IMR-90 (cell line): ENCODE measurements at regions not wholly inside any gene's neighbourhood (a gene's known extent, or its start where the extent isn't known, plus 50 kb on each side); places are given as distances from the start of the nearest gene placed in this dataset.

Experiments used
- ATAC-seq: fragments of 200-7000 bp; cut with Tn5 transposase; 2 replicates; pipeline ENCODE4 v1.9.1; 2020; ENCODE audit warnings: low read depth, mild to moderate bottlenecking, moderate library complexity
- BruUV-seq: library from RNA; stranded (reverse); fragments of 400-500 nt; replicated peaks from 2 replicates; lab custom pipeline; 2021; lab: Mats Ljungman, UMichigan
- CTCF ChIA-PET: fragments of 300-600 bp; formaldehyde crosslinking; extraction: SDS; loops from one replicate; lab custom pipeline; 2021; ENCODE audit warnings: antibody characterized with exemption; lab: Yijun Ruan, JAX
- POLR2A ChIA-PET: fragments of 300-600 bp; sonication (Branson Sonifier 250); formaldehyde crosslinking; loops from one replicate; lab custom pipeline; 2022; ENCODE audit warnings: antibody characterized with exemption; ENCODE audit not compliant: unreplicated experiment; lab: Charles Lee
- DNase-seq: peaks from one replicate; pipeline ENCODE4 v3.0.0; 2013
- H2AFZ ChIP-seq: replicated peaks from 2 replicates; pipeline ENCODE3; 2013; ENCODE audit warnings: low read length, mild to moderate bottlenecking; ENCODE audit not compliant: poor library complexity
- H2AK5ac ChIP-seq: 2 replicates; pipeline ENCODE4 v1.6.1; 2013; ENCODE audit warnings: low read depth, low read length, inconsistent platforms
- H2AK9ac ChIP-seq: replicated peaks from 2 replicates; pipeline ENCODE3; 2013; ENCODE audit warnings: mild to moderate bottlenecking, low read depth, low read length, moderate library complexity; ENCODE audit not compliant: poor library complexity
- H2BK120ac ChIP-seq: 2 replicates; pipeline ENCODE4 v1.6.1; 2013; ENCODE audit warnings: low read depth, low read length, inconsistent platforms
- H2BK15ac ChIP-seq: 3 replicates; pipeline ENCODE4 v1.6.1; 2013; ENCODE audit warnings: low read depth, low read length, inconsistent platforms
- H2BK20ac ChIP-seq: 2 replicates; pipeline ENCODE4 v1.6.1; 2013; ENCODE audit warnings: low read depth, mild to moderate bottlenecking, inconsistent platforms, low read length, moderate library complexity
- H2BK5ac ChIP-seq: 2 replicates; pipeline ENCODE4 v1.6.1; 2013; ENCODE audit warnings: mild to moderate bottlenecking, low read depth, low read length, inconsistent platforms; ENCODE audit not compliant: poor library complexity, severe bottlenecking
- H3K14ac ChIP-seq: replicated peaks from 2 replicates; pipeline ENCODE4 v1.6.1; 2013; ENCODE audit warnings: low read depth, low read length, inconsistent platforms
- H3K18ac ChIP-seq: 2 replicates; pipeline ENCODE4 v1.6.1; 2013; ENCODE audit warnings: low read depth, low read length, control low read depth
- H3K23ac ChIP-seq: 2 replicates; pipeline ENCODE4 v1.6.1; 2013; ENCODE audit warnings: low read depth, low read length, inconsistent platforms
- H3K27ac ChIP-seq: 2 replicates; pipeline ENCODE4 v1.5.1; 2013; ENCODE audit warnings: mild to moderate bottlenecking, control low read depth, low read length; ENCODE audit not compliant: insufficient read depth
- H3K27me3 ChIP-seq: 2 replicates; pipeline ENCODE4 v1.6.1; 2013; ENCODE audit warnings: low read length; ENCODE audit not compliant: control insufficient read depth, insufficient read depth
- H3K36me3 ChIP-seq: 2 replicates; pipeline ENCODE4 v1.6.1; 2013; ENCODE audit warnings: low read length, mixed read lengths; ENCODE audit not compliant: control insufficient read depth, insufficient read depth
- H3K4ac ChIP-seq: 2 replicates; pipeline ENCODE4 v1.6.1; 2013; ENCODE audit warnings: low read depth, low read length, inconsistent platforms
- H3K4me1 ChIP-seq: 2 replicates; pipeline ENCODE4 v1.6.1; 2013; ENCODE audit warnings: low read length, mixed read lengths; ENCODE audit not compliant: control insufficient read depth, insufficient read depth
- H3K4me2 ChIP-seq: 2 replicates; pipeline ENCODE4 v1.6.1; 2013; ENCODE audit warnings: low read depth, mild to moderate bottlenecking, control low read depth, low read length, moderate library complexity
- H3K4me3 ChIP-seq: 2 replicates; pipeline ENCODE4 v1.5.1; 2013; ENCODE audit warnings: low read depth, mild to moderate bottlenecking, control low read depth, low read length, moderate library complexity; ENCODE audit not compliant: insufficient read depth
- H3K56ac ChIP-seq: 2 replicates; pipeline ENCODE4 v1.6.1; 2013; ENCODE audit warnings: low read length, inconsistent platforms; ENCODE audit not compliant: insufficient read depth; ENCODE audit errors: extremely low read depth
- H3K79me1 ChIP-seq, 2 experiments: 2 replicates each; pipeline ENCODE4 v1.6.1; 2013; ENCODE audit warnings: low read length in 2 of 2, inconsistent platforms in 1 of 2, low read depth in 1 of 2
- H3K9ac ChIP-seq: 2 replicates; pipeline ENCODE4 v1.6.1; 2013; ENCODE audit warnings: low read depth, low read length, control low read depth
- H3K9me1 ChIP-seq: 2 replicates; pipeline ENCODE4 v1.6.1; 2013; ENCODE audit warnings: low read length, inconsistent platforms; ENCODE audit not compliant: insufficient read depth
- H3K9me3 ChIP-seq: 2 replicates; pipeline ENCODE4 v1.6.1; 2013; ENCODE audit warnings: low read length; ENCODE audit not compliant: control insufficient read depth, insufficient read depth
- H4K20me1 ChIP-seq: 2 replicates; pipeline ENCODE4 v1.6.1; 2013; ENCODE audit warnings: low read length, inconsistent platforms; ENCODE audit not compliant: insufficient read depth
- H4K5ac ChIP-seq: 2 replicates; pipeline ENCODE4 v1.6.1; 2013; ENCODE audit warnings: mild to moderate bottlenecking, low read depth, low read length, control low read depth
- H4K8ac ChIP-seq, 2 experiments: 2 replicates each; pipeline ENCODE4 v1.6.1; 2013; ENCODE audit warnings: low read depth in 2 of 2, low read length in 2 of 2, control low read depth in 1 of 2, inconsistent platforms in 1 of 2
- H4K91ac ChIP-seq: 2 replicates; pipeline ENCODE4 v1.6.1; 2013; ENCODE audit warnings: low read depth, low read length, inconsistent platforms; ENCODE audit not compliant: insufficient read depth
- CEBPB ChIP-seq: IDR thresholded peaks from 2 replicates; pipeline ENCODE4 v1.6.1; 2012; ENCODE audit warnings: low read depth, low read length, improper control_type of control experiment
- CHD1 ChIP-seq: IDR thresholded peaks from 2 replicates; pipeline ENCODE4 v1.6.1; 2012; ENCODE audit warnings: low read depth, low read length, improper control_type of control experiment
- ELK1 ChIP-seq: fragments of 150-350 bp; IDR thresholded peaks from 2 replicates; pipeline ENCODE4 v1.6.1; 2016; ENCODE audit warnings: low read depth, mild to moderate bottlenecking, low read length, moderate library complexity, borderline replicate concordance
- FOS ChIP-seq: fragments of 150-350 bp; IDR thresholded peaks from 2 replicates; pipeline ENCODE4 v1.6.1; 2016; ENCODE audit warnings: low read depth, low read length
- MAFK ChIP-seq: IDR thresholded peaks from 2 replicates; pipeline ENCODE4 v1.6.1; 2012; ENCODE audit warnings: low read depth, low read length, improper control_type of control experiment
- MAZ ChIP-seq: IDR thresholded peaks from 2 replicates; pipeline ENCODE4 v1.6.1; 2012; ENCODE audit warnings: low read depth, mild to moderate bottlenecking, low read length, improper control_type of control experiment, moderate library complexity, borderline replicate concordance
- NFE2L2 ChIP-seq: fragments of 150-350 bp; IDR thresholded peaks from 2 replicates; pipeline ENCODE4 v1.6.1; 2016; ENCODE audit warnings: low read depth, mild to moderate bottlenecking, low read length
- POLR2A ChIP-seq: IDR thresholded peaks from 2 replicates; pipeline ENCODE4 v1.6.1; 2012; ENCODE audit warnings: mild to moderate bottlenecking, low read depth, low read length
- RCOR1 ChIP-seq: IDR thresholded peaks from 2 replicates; pipeline ENCODE4 v1.6.1; 2012; ENCODE audit warnings: mild to moderate bottlenecking, low read length, improper control_type of control experiment; ENCODE audit not compliant: insufficient replicate concordance
- RFX5 ChIP-seq: IDR thresholded peaks from 2 replicates; pipeline ENCODE4 v1.8.0; 2012; ENCODE audit warnings: low read depth, mild to moderate bottlenecking, low read length, moderate library complexity
- SMC3 ChIP-seq: fragments of 150-350 bp; IDR thresholded peaks from 2 replicates; pipeline ENCODE4 v1.6.1; 2016; ENCODE audit warnings: low read depth, mild to moderate bottlenecking, antibody characterized with exemption, low read length, moderate library complexity
- WGBS, 2 experiments: methylation state at CpG; one replicate each; pipeline versions ENCODE4 v1.1.5 to v1.1.7; 2013; ENCODE audit warnings: missing lambda C conversion rate in 2 of 2; ENCODE audit not compliant: insufficient read length in 1 of 2; ENCODE audit errors: extremely low coverage in 2 of 2; 5-methylcytosine and 5-hydroxymethylcytosine counted together
- dilution Hi-C: fragments of 300-500 bp; cut with HindIII; formaldehyde crosslinking; loops from one replicate; pipeline ENCODE4 v1.14.3; 2018; ENCODE audit warnings: low sequenced_read_pairs; ENCODE audit not compliant: unreplicated experiment
- in situ Hi-C: fragments of 300-500 bp; cut with MboI; formaldehyde crosslinking; loops from 3 replicates; pipeline ENCODE4 v1.14.3; 2019; ENCODE audit warnings: low sequenced_read_pairs, inconsistent platforms, mixed read lengths
- intact Hi-C: fragments of 100-400 bp; cut with micrococcal nuclease; formaldehyde crosslinking; loops from 2 replicates; pipeline ENCODE4 v1.10.0; 2022
- TF ChIP-seq, protein P1 (sequence below): fragments of 150-350 bp; IDR thresholded peaks from 2 replicates; pipeline ENCODE4 v1.6.1; 2017; ENCODE audit warnings: mild to moderate bottlenecking, antibody characterized with exemption, low read length, low read depth

DNA sequence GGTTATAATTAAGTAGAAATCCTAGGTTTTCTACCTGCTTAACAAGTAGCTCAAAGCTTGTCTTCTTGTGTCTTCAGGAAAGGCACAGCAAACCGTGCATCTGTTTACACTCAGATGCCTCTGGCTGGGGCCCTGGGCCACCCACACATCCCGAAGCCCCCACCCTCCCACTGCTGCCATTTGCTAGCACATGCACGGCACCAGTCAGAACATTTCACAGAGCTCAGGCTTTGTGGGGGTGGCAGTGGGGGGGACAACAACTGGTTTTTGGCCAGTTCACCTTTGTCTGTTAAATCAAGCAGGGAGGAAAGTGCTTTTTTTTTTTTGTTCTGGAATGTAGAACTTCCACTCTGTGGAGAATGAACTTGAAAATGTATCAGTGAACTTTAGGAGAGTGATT is 77.7 kb downstream of the LINC00237 start:
- no peak overlapping the region for H3K23ac ChIP-seq
- H3K9me3 ChIP-seq = no peaks in the 10 kb centered on the region
- in situ Hi-C loops = no loop called here
- no peak overlapping the region for H3K4me3 ChIP-seq
- no peak overlapping the region for H2AFZ ChIP-seq
- DNase-seq (no peak), ATAC-seq (no peak)
- no peaks in the 10 kb centered on the region for H3K27me3 ChIP-seq
- no peaks in the 10 kb centered on the region for H4K20me1 ChIP-seq
- intact Hi-C loops = no loop called here
- no peak overlapping the region for H2BK5ac ChIP-seq
- H2BK15ac ChIP-seq = no peak overlapping the region
- H2BK20ac ChIP-seq = no peak overlapping the region
- no peak overlapping the region for H3K9ac ChIP-seq
- no peaks in the 10 kb centered on the region for H3K79me1 ChIP-seq
- WGBS, 2 experiments = no CpG with 5 or more reads among the region's 3 CpGs
- no peak overlapping the region for H2BK120ac ChIP-seq
- H3K14ac ChIP-seq = no peak overlapping the region
- H3K4me1 ChIP-seq = no peaks in the 10 kb centered on the region
- H3K27ac ChIP-seq = no peak overlapping the region
- no peak overlapping the region for H3K18ac ChIP-seq
- H2AK5ac ChIP-seq = no peak overlapping the region
- TF ChIP-seq MAFK (no peak), CEBPB (no peak), NFE2L2 (no peak), RCOR1 (no peak), MAZ (no peak), POLR2A (no peak), ELK1 (no peak), CHD1 (no peak), SMC3 (no peak), RFX5 (no peak), FOS (no peak)
- TF ChIP-seq, protein P1, sequence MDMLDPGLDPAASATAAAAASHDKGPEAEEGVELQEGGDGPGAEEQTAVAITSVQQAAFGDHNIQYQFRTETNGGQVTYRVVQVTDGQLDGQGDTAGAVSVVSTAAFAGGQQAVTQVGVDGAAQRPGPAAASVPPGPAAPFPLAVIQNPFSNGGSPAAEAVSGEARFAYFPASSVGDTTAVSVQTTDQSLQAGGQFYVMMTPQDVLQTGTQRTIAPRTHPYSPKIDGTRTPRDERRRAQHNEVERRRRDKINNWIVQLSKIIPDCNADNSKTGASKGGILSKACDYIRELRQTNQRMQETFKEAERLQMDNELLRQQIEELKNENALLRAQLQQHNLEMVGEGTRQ = no peak
- no peak overlapping the region for H3K4ac ChIP-seq
- CTCF ChIA-PET = interaction anchor here (1.1 kb wide), 1 partner anchor 503 kb away, joined by 7 read pairs; no protein-coding TSS in a partner anchor
- H3K36me3 ChIP-seq = no peaks in the 10 kb centered on the region
- no peak overlapping the region for H4K8ac ChIP-seq
- H4K91ac ChIP-seq = no peak overlapping the region
- H2AK9ac ChIP-seq = peak overlapping the region; percentile 55
- H3K9me1 ChIP-seq = no peaks in the 10 kb centered on the region
- no peak overlapping the region for H3K4me2 ChIP-seq
- BruUV-seq = no TSS peak
- no peak overlapping the region for H3K56ac ChIP-seq
- dilution Hi-C loops = no loop called here
- H4K5ac ChIP-seq = no peak overlapping the region
- POLR2A ChIA-PET = no interaction called here
